HPDE6-E6E7 (cell line): ENCODE measurements at regions not wholly inside any gene's neighbourhood (a gene's known extent, or its start where the extent isn't known, plus 50 kb on each side); places are given as distances from the start of the nearest gene placed in this dataset.

ENCODE experiments used
- DNase-seq: peaks from one replicate; pipeline ENCODE4 v3.0.0; 2011; ENCODE audit warnings: missing footprints; ENCODE audit errors: extremely low spot score

DNA sequence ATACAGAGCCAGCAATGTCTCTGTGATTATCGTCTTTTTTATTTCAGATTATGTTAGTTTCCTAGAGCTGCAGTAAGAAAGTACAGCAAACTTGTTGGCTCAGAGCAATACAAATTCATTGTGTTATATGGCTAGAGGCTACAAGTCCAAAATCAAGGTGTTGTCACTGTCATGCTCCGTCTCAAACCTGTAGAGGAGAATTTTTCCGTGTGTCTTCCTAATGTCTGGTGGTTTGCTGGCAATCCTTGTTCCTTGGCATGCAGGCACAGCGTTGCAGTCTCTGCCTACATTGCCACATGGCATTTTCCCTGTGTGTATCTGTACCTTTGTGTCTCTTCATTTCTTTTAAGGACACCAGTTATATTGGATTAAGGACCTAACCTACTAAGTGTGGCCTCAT lies 244.4 kb downstream of the LRRIQ3 start:
- DNase-seq: no peak

DNA sequence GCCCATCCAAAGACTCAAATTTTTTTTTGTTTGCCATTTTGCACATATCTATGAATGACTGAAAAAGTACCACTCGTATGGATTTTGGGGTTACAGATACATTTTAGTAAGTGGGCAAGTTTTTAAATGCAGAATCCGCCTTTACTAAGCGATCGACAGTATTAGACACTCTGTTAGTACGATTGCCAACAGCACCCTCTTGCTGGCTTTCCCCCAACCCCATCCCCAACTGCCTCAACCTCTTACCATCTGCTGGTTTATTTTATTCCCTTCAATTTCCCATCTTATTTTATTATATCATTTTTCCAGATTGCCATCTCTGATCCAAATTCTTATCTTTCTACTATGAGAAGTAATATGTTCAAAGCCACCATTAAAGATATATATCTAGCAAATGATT lies 244.8 kb downstream of the LRRIQ3 start:
- no peak for DNase-seq

DNA sequence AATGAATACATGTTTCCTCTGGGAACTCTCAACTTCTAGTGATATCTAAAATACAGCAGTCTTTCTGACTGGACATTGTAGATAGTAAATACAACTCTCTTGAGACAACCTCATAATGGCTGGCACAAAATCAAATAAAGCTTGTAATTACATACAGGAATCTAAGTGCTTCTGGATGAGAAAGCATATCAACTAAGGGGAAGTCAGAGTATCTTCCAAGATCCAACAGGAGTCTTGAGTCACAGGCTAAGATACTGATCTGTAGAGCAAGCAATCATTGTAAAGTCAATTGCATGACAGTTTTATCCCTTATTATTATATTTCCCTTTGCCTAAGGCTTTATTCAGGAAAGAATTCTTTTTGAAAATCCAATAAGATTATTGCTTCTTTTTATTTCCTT lies 249.9 kb downstream of the LRRIQ3 start:
- no peak for DNase-seq

- no peak for DNase-seq
Measured at GRCh38 chr1:73947009-73947408, 251.0 kb downstream of the LRRIQ3 start.

- DNase-seq: no peak
Measured at GRCh38 chr1:73943270-73943669, 254.7 kb downstream of the LRRIQ3 start.

- DNase-seq: no peak
Measured at GRCh38 chr1:73930293-73930692, 267.7 kb downstream of the LRRIQ3 start.

DNA sequence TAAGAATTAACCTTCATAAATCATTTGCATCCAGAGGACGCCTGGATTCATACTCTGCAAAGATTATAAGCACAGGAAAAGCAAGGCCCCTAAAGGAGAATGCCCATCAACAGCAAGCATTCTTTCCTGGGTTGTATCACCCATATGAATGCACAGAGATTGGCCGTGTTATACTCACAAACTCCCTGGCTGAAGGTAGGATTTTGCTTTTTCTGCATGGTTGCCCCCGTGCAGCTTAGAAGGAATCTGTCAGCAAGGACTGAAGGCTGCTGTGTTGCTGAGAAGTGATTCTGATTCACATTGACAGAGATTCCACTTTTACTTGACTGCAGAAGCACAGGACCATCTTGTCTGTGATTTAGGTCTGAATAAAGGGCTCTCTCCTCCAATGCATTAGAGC lies 283.0 kb downstream of the LRRIQ3 start:
- no peak for DNase-seq

- DNase-seq: no peak
Measured at GRCh38 chr1:73913025-73913424, 285.0 kb downstream of the LRRIQ3 start.

- DNase-seq: no peak
Measured at GRCh38 chr1:73911849-73912248, 286.1 kb downstream of the LRRIQ3 start.

GRCh38 chr1:73910466-73910865 lies 287.5 kb downstream of the LRRIQ3 start:
- no peak for DNase-seq

- DNase-seq: no peak
Measured at GRCh38 chr1:73910062-73910461, 287.9 kb downstream of the LRRIQ3 start.

DNA sequence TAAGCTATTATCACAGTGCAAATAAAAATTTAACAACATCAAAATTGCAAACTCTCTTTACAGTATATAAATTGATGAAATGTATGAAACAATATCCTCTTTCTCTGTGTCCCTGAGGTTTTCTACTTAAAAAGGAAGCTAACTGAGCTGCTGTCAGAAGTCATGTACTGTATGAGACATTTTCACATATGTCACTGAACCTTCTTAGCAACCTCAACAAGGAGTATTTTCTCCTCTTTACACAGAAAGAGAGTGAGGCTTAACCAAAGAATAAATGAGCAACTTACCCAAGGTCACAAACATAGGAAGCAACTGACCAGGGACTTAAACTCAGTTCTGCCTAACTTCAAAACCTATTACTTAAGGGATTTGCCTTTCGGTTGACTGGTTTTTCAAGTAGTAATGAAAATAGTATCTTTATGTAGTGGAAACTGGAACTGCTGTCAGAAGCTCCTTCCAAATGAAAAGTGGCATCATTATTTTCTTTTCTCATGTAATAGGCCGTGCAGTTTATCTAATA lies 288.9 kb downstream of the LRRIQ3 start:
- no peak for DNase-seq

DNA sequence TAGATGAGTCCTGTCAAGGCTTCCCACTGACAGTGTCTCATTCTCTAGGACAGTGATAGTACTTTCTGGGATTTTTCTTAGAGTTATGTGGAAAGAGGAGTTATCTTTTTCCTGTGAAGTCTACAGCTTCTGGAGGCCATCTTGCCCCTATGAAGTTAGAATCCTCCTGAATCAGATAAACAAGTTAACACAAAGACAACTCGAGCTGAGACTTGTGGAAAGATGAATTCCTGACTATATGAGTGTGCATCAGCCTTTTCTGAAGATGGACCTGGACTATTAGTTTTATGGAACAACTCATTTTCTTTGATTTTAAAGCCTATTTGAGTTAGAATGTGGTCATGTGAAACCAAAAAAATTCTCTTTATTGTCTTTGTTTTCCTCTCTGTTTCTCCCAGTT lies 290.9 kb downstream of the LRRIQ3 start:
- DNase-seq: peak; percentile 3

DNA sequence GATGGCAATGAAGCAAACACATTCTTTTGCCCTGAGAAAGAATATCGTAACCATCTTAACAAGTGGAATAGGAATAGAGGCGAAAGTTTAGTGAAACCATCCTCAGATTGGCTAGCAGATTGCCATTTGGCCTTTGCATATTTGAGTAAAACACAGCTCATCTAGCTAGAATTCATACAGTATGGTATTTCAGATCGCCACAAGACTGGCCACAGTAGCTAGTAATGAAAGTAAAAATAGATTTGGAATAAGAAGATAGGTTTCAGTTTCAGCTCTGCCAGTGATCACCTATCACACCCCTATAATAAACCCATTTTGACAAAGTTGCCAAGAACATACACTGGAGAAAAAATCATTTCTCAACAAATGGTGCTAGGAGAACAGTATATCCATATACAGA lies 294.9 kb downstream of the LRRIQ3 start:
- DNase-seq: no peak

DNA sequence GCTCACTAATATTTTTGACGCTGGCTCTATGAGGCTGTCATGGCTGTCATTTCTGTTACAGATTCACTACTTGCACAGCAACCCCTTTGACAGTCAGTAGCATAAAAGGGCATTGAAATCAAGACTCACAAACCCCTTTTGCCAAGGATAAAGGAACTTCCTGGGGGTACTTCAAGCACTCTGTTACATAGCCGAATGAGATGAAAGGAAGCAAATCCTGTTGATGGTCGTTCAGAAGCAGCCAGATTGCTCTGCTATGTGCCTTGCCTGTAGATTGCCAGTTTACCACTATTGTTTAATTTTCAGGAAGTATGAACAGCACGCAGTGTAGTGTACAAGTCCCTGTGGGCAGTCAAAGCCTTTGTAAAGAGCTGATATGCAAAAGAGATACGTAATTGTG lies 296.2 kb downstream of the LRRIQ3 start:
- DNase-seq: no peak

DNA sequence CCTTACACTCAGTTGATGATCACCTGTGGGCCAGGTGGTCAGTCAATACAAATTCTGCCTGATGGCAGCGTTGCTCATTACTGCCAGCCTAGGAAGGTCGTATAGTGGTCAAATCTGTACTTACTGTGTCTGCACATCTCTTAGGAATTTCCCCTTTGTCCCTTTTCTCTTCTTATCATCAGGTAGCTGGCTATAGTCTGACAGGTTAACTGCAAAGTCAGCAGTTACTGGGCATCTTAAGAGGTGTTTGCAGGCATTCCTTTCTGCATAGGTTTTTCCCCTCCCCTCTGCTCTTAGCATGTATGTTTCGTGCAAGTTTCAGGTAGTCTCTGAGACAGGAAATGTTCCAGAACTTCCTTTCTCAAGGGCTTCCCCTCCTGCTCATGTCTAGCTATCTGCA lies 298.7 kb downstream of the LRRIQ3 start:
- no peak for DNase-seq

GRCh38 chr1:73898540-73898939 lies 299.4 kb downstream of the LRRIQ3 start:
- DNase-seq: no peak

DNA sequence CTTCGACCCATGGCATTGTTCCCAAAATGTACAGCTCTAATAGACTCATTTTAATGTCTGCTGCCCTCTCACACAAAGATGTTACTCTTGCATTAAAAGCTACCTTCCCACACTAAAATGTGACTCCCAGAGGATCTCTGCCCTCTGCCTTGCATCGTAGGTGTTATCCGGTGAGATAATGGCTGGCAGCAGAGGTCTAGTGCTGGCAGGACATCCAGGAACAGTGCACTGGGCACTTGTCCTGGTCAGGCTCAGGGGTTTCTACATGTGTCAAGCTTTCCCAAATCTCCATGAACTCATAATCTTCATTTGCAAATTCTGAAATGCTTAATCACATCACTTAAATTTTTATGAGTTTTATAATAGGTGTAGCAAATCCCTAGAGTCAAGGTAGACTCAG lies 310.6 kb downstream of the LRRIQ3 start:
- DNase-seq: no peak

DNA sequence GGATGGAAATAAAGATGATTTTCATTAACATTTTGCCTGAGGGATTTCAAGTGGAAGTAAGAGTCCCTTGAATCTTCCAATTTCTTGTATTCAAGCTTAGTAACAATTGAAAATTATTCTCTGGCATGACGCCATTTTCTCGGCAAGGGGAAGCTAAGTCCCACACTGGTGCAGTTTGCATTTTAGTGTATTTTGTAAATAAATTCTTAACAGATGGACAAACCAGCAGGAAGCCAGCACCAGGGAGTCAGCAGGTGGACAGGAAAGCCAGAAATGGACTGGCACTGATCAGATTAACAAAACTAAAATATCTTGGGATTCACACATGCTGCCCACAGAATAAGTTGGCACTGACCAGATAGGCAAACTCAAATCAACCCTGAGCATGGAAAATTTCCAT lies 311.3 kb downstream of the LRRIQ3 start:
- no peak for DNase-seq

DNA sequence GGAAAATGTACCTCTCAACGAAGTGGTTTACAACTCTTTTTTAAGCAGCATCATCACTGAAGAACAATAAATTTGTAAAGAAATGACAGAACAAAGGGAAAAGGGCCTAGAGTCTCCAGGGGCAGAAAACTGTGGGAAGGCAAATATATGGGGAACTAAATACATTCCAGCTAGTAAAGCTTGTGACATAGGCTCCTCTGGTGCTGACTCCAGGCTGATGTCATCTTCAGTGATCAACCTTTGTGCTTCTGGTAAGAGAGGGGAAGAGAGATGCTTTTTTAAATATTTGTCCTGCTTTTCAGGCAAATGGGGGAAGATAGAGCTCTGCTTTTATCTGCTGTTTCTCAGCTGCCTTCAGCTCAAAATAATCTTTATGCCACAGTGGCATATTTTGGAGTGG lies 323.2 kb downstream of the LRRIQ3 start:
- no peak for DNase-seq

DNA sequence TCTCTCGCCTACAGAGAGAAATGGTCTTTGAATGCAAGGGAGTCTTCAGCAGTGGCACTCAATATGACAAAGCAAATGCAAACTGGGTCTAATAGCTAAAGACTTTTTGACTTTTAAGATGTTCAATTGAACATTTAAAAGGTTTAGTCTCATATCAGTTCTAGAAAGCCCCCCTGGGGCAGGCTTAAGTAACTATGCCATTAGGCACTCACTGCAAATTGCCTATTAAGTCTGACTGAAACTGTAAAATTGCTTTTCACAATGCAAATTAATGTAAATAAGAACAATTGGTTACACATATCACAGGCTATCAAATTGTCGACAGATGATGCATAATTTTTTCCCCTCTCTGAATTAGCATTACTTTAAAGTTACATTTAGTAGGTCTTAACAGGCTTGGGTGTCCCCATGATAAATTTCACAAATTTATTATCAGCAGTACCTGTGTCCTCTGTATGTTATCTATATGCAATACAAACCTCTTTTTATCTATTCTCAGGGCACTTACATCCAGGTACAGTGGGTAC lies 329.1 kb downstream of the LRRIQ3 start:
- no peak for DNase-seq

DNA sequence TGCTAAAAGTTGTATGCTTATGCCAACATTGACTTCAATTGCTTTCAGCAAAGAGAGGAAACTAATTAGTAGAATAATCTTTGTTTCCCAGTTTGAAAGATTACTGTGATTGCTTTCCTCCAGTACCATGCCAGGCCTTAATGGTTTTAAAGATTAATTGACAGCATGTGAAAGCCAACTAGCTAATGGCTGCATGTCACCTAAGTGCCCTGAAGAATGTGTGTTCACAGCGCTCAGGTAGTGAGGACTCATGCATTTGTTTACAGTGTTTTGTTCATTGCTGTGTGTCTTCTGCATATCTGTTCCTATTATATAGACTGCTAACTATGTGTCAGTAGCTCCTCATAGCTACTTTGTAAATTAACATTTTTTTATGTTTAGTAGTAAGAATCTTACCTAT lies 335.6 kb downstream of the LRRIQ3 start:
- no peak for DNase-seq

GRCh38 chr1:73860421-73860950 lies 337.5 kb downstream of the LRRIQ3 start:
- no peak for DNase-seq

DNA sequence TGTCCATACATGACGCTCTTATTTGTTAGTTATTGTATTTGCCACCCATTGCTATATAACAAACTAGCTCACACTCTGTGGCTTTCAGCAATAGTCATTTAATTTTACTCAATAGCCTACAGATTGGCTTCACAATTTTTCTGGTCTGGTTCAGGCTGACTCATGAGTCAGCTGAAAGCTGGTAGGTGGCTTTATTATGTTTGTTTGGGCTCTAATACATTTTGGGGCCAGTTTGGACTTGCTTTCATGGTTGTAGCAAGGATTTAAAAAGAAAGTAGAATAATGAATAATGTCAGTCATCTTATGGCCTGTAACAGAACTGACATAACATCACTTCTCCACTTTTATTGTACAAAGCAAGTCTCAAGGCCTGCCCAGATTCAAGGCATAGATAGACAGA lies 338.7 kb downstream of the LRRIQ3 start:
- peak; percentile 72 for DNase-seq
